Stromal cell of bone marrow (primary cell): ENCODE measurements at regions not wholly inside any gene's neighbourhood (a gene's known extent, or its start where the extent isn't known, plus 50 kb on each side); places are given as distances from the start of the nearest gene placed in this dataset.

Source experiments
- DNase-seq: peaks from one replicate; pipeline ENCODE4 v3.0.0-alpha.2; 2012; ENCODE audit warnings: low read depth

- DNase-seq, result no peak
Measured at GRCh38 chr13:104314926-104315535, 1248.8 kb upstream of the SLC10A2 start.

- no peak for DNase-seq
Measured at GRCh38 chr13:104314321-104314720, 1248.1 kb upstream of the SLC10A2 start.

GRCh38 chr13:104310861-104311260 lies 1244.6 kb upstream of the SLC10A2 start:
- DNase-seq, result no peak

GRCh38 chr13:104309431-104309830 lies 1243.2 kb upstream of the SLC10A2 start:
- DNase-seq, result no peak

GRCh38 chr13:104301171-104301975 lies 1235.2 kb upstream of the SLC10A2 start:
- DNase-seq, result no peak

- DNase-seq, result no peak
Measured at GRCh38 chr13:104297075-104297474, 1230.9 kb upstream of the SLC10A2 start.

- DNase-seq, result no peak
Measured at GRCh38 chr13:104296286-104296685, 1230.1 kb upstream of the SLC10A2 start.

- no peak for DNase-seq
Measured at GRCh38 chr13:104295537-104295936, 1229.3 kb upstream of the SLC10A2 start.

- DNase-seq, result no peak
Measured at GRCh38 chr13:104289400-104289799, 1223.2 kb upstream of the SLC10A2 start.

GRCh38 chr13:104288496-104288895 lies 1222.3 kb upstream of the SLC10A2 start:
- DNase-seq, result no peak

- no peak for DNase-seq
Measured at GRCh38 chr13:104286566-104287290, 1220.5 kb upstream of the SLC10A2 start.

- no peak for DNase-seq
Measured at GRCh38 chr13:104281910-104282309, 1215.7 kb upstream of the SLC10A2 start.

GRCh38 chr13:104270731-104271130 lies 1204.5 kb upstream of the SLC10A2 start:
- DNase-seq, result no peak

GRCh38 chr13:104267206-104267811 lies 1201.1 kb upstream of the SLC10A2 start:
- DNase-seq, result no peak

GRCh38 chr13:104256701-104257100 lies 1190.5 kb upstream of the SLC10A2 start:
- DNase-seq, result no peak

- DNase-seq, result no peak
Measured at GRCh38 chr13:104253063-104253680, 1187.0 kb upstream of the SLC10A2 start.

GRCh38 chr13:104251931-104252330 lies 1185.7 kb upstream of the SLC10A2 start:
- no peak for DNase-seq

GRCh38 chr13:104246955-104247354 lies 1180.7 kb upstream of the SLC10A2 start:
- no peak for DNase-seq

- DNase-seq, result no peak
Measured at GRCh38 chr13:104206450-104207044, 1140.3 kb upstream of the SLC10A2 start.

GRCh38 chr13:104204177-104204576 lies 1138.0 kb upstream of the SLC10A2 start:
- no peak for DNase-seq

- no peak for DNase-seq
Measured at GRCh38 chr13:104198801-104199200, 1132.6 kb upstream of the SLC10A2 start.

GRCh38 chr13:104196611-104197010 lies 1130.4 kb upstream of the SLC10A2 start:
- DNase-seq, result no peak
